ENCODE measurements at regions not wholly inside any gene's neighbourhood (a gene's known extent, or its start where the extent isn't known, plus 50 kb on each side); places are given as distances from the start of the nearest gene placed in this dataset.

DNA sequence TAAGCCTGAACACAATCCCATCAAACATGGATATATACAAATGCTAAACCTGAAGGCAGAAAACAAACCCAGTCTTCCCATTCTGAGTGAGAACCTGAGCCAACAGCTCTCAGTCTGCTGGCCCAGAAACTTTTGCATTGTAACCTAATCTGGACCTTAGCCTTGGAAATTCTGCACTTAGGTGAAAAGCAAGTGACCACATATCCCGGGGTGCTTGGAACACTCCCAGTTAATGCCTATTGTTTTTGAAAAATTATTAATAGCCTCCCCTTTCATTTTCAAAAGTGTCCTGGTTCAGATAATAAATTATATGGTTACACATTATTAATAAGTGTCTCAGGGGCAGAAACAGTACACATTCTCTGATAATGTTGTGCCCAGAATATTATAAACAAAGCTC, 228.3 kb upstream of the TARS1 start:
- DNase-seq (ENCODE audit: low read depth in 1 of 2, low spot score in 1 of 2), result no peak
- no peaks in the 10 kb centered on the region for H3K27me3 ChIP-seq
- H3K27ac ChIP-seq, result no peak overlapping the region
- H3K4me1 ChIP-seq (ENCODE audit: low read depth), result peaks cover 7% of the 10 kb centered on the region
- no peak for TF ChIP-seq CTCF (IDR thresholded peaks at IDR 0.05; ENCODE audit: low read depth, low read length)
- H3K4me3 ChIP-seq, result no peak overlapping the region
- no peaks in the 10 kb centered on the region for H3K36me3 ChIP-seq
- no peaks in the 10 kb centered on the region for H3K9me3 ChIP-seq (ENCODE audit: low read depth)

DNA sequence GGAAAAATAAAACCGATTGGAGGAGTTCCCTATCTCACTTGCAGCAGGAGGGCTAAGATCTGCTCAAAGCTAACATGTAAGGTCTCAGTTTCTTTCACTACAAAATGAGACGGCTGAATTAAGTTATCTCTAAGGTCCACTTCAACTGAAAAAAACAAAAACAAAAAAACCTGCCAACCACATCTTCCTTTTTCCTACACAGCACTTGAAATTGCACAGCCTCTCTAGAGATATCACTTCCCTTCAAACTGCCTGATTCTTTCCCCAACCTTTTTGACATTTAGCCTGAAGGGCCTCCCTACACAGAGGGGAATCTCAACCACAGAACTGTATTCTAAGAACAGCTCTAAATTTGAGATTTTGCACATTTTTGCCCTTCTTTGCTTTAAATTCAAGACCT, 227.9 kb upstream of the TARS1 start:
- no peak overlapping the region for H3K27ac ChIP-seq

GRCh38 chr5:33223563-33224284, 217.0 kb upstream of the TARS1 start:
- Histone ChIP-seq H3K4me1 (ENCODE audit: low read depth) (no peaks in the 10 kb centered on the region), H3K36me3 (no peaks in the 10 kb centered on the region), H3K27ac (no peak overlapping the region), H3K4me3 (no peak overlapping the region), H3K27me3 (no peaks in the 10 kb centered on the region), H3K9me3 (ENCODE audit: low read depth) (no peaks in the 10 kb centered on the region)
- TF ChIP-seq CTCF (IDR thresholded peaks at IDR 0.05; ENCODE audit: low read depth, low read length), result no peak
- no peak for DNase-seq (ENCODE audit: low read depth in 1 of 2, low spot score in 1 of 2)

More for the DNA sequence above, 227.9 kb upstream of the TARS1 start:
- Histone ChIP-seq H3K36me3 (no peaks in the 10 kb centered on the region), H3K4me1 (ENCODE audit: low read depth) (peaks cover 7% of the 10 kb centered on the region), H3K4me3 (no peak overlapping the region), H3K27me3 (no peaks in the 10 kb centered on the region), H3K9me3 (ENCODE audit: low read depth) (no peaks in the 10 kb centered on the region)
- DNase-seq (ENCODE audit: low read depth in 1 of 2, low spot score in 1 of 2), result peak in 1 of 2 donors; percentile 41
- no peak for TF ChIP-seq CTCF (IDR thresholded peaks at IDR 0.05; ENCODE audit: low read depth, low read length)

- no peak for TF ChIP-seq CTCF (IDR thresholded peaks at IDR 0.05; ENCODE audit: low read depth, low read length)
- Histone ChIP-seq H3K36me3 (no peaks in the 10 kb centered on the region), H3K4me1 (ENCODE audit: low read depth) (peaks cover under 1% of the 10 kb centered on the region), H3K4me3 (no peak overlapping the region), H3K27me3 (no peaks in the 10 kb centered on the region), H3K27ac (no peak overlapping the region), H3K9me3 (ENCODE audit: low read depth) (no peaks in the 10 kb centered on the region)
- DNase-seq (ENCODE audit: low read depth in 1 of 2, low spot score in 1 of 2), result no peak
These were observed 216.3 kb upstream of the TARS1 start for GRCh38 chr5:33224285-33224961.

GRCh38 chr5:33227247-33227646, 213.5 kb upstream of the TARS1 start:
- no peak for TF ChIP-seq CTCF (IDR thresholded peaks at IDR 0.05; ENCODE audit: low read depth, low read length)
- Histone ChIP-seq H3K36me3 (no peaks in the 10 kb centered on the region), H3K4me3 (no peak overlapping the region), H3K4me1 (ENCODE audit: low read depth) (peaks cover 9% of the 10 kb centered on the region), H3K27ac (no peak overlapping the region), H3K9me3 (ENCODE audit: low read depth) (no peaks in the 10 kb centered on the region), H3K27me3 (no peaks in the 10 kb centered on the region)
- DNase-seq (ENCODE audit: low read depth in 1 of 2, low spot score in 1 of 2), result no peak
